Liver (tissue), 8 donors: ENCODE measurements at regions not wholly inside any gene's neighbourhood (a gene's known extent, or its start where the extent isn't known, plus 50 kb on each side); places are given as distances from the start of the nearest gene placed in this dataset.

Experiments used
- DNase-seq: peaks from one replicate; pipeline ENCODE4 v3.0.0-alpha.2; 2017; ENCODE audit warnings: low spot score
- H3K27ac ChIP-seq, 2 donors: one replicate each; pipeline ENCODE4 v1.7.0; 2013; ENCODE audit warnings: inconsistent platforms in 2 of 2, low read length in 2 of 2, control low read depth in 1 of 2, low read depth in 1 of 2, mild to moderate bottlenecking in 1 of 2
- H3K27me3 ChIP-seq, 4 donors: one replicate each; pipeline versions ENCODE4 v1.6.1 to v1.7.0; 2013; ENCODE audit warnings: low read length in 3 of 4, inconsistent platforms in 1 of 4, mild to moderate bottlenecking in 1 of 4, moderate library complexity in 1 of 4; ENCODE audit not compliant: control insufficient read depth in 4 of 4, insufficient read depth in 4 of 4
- H3K36me3 ChIP-seq, 4 donors: one replicate each; pipeline versions ENCODE4 v1.6.1 to v1.7.0; 2013; ENCODE audit warnings: low read length in 3 of 4, mild to moderate bottlenecking in 3 of 4, low read depth in 1 of 4, moderate library complexity in 1 of 4; ENCODE audit not compliant: control insufficient read depth in 4 of 4, insufficient read depth in 3 of 4
- H3K4me1 ChIP-seq, 4 donors: one replicate each; pipeline versions ENCODE4 v1.6.1 to v1.7.0; 2013; ENCODE audit warnings: low read length in 3 of 4, mild to moderate bottlenecking in 3 of 4, moderate library complexity in 1 of 4; ENCODE audit not compliant: control insufficient read depth in 4 of 4, insufficient read depth in 4 of 4
- H3K4me3 ChIP-seq, 3 donors: one replicate each; pipeline versions ENCODE4 v1.6.1 to v1.7.0; 2013; ENCODE audit warnings: low read length in 3 of 3, control low read depth in 1 of 3, low read depth in 1 of 3, mild to moderate bottlenecking in 1 of 3
- H3K9ac ChIP-seq, 2 donors: one replicate each; pipeline ENCODE4 v1.7.0; 2013; ENCODE audit warnings: low read length in 2 of 2, mild to moderate bottlenecking in 2 of 2, moderate library complexity in 2 of 2, control low read depth in 1 of 2, low read depth in 1 of 2
- H3K9me3 ChIP-seq, 4 donors: one replicate each; pipeline versions ENCODE4 v1.6.1 to v1.7.0; 2013; ENCODE audit warnings: low read length in 3 of 4; ENCODE audit not compliant: control insufficient read depth in 4 of 4
- EGR1 ChIP-seq, 2 donors: IDR thresholded peaks; 2 replicates each; pipeline ENCODE4 v1.6.1; 2016 to 2018; ENCODE audit warnings: antibody characterized with exemption in 2 of 2, low read depth in 2 of 2
- FOXA1 ChIP-seq: IDR thresholded peaks from 2 replicates; pipeline ENCODE4 v1.6.1; 2016; ENCODE audit warnings: antibody characterized with exemption
- FOXA2 ChIP-seq: IDR thresholded peaks from 2 replicates; pipeline ENCODE4 v1.6.1; 2016; ENCODE audit warnings: antibody characterized with exemption
- GABPA ChIP-seq, 2 donors: IDR thresholded peaks in 1 of 2; conservative IDR thresholded peaks in 1 of 2; 2 replicates each; pipeline ENCODE4 v1.6.1; 2016; ENCODE audit warnings: antibody characterized with exemption in 2 of 2, mild to moderate bottlenecking in 1 of 2, moderate library complexity in 1 of 2
- HNF4A ChIP-seq, 2 donors: conservative IDR thresholded peaks; 2 replicates each; pipeline ENCODE4 v1.6.1; 2016; ENCODE audit warnings: antibody characterized with exemption in 2 of 2, mild to moderate bottlenecking in 2 of 2
- HNF4G ChIP-seq: IDR thresholded peaks from 2 replicates; pipeline ENCODE4 v1.6.1; 2016; ENCODE audit warnings: antibody characterized with exemption
- JUND ChIP-seq, 2 donors: IDR thresholded peaks; 2 replicates each; pipeline ENCODE4 v1.6.1; 2016; ENCODE audit warnings: antibody characterized with exemption in 2 of 2
- NR2F2 ChIP-seq: IDR thresholded peaks from 2 replicates; pipeline ENCODE4 v1.6.1; 2016; ENCODE audit warnings: antibody characterized with exemption
- RAD21 ChIP-seq, 2 donors: IDR thresholded peaks; 2 replicates each; pipeline ENCODE4 v1.6.1; 2016; ENCODE audit warnings: antibody characterized with exemption in 2 of 2, mild to moderate bottlenecking in 2 of 2
- RXRA ChIP-seq, 2 donors: IDR thresholded peaks; 2 replicates each; pipeline ENCODE4 v1.6.1; 2017 to 2018; ENCODE audit warnings: antibody characterized with exemption in 2 of 2, mild to moderate bottlenecking in 1 of 2
- SP1 ChIP-seq: IDR thresholded peaks from 2 replicates; pipeline ENCODE4 v1.6.1; 2018; ENCODE audit warnings: antibody characterized with exemption, mild to moderate bottlenecking
- TAF1 ChIP-seq: conservative IDR thresholded peaks from 2 replicates; pipeline ENCODE4 v1.6.1; 2016; ENCODE audit warnings: antibody characterized with exemption, mild to moderate bottlenecking
- YY1 ChIP-seq: IDR thresholded peaks from 2 replicates; pipeline ENCODE4 v1.6.1; 2016; ENCODE audit warnings: antibody characterized with exemption, mild to moderate bottlenecking
- WGBS: extraction: QIAGEN DNeasy Blood & Tissue Kit; methylation state at CpG from one replicate; pipeline ENCODE4 v1.1.7; 2013; 5-methylcytosine and 5-hydroxymethylcytosine counted together
- TF ChIP-seq, protein P1 (sequence below): fragments of 150-350 bp; IDR thresholded peaks from 2 replicates; pipeline ENCODE4 v1.5.1; 2017; ENCODE audit warnings: improper control_type of control experiment, low read depth, low read length; ENCODE audit not compliant: missing input control
- TF ChIP-seq, protein P2 (sequence below): IDR thresholded peaks from 2 replicates; pipeline ENCODE4 v1.6.1; 2016; ENCODE audit warnings: antibody characterized with exemption
- TF ChIP-seq, protein P3 (sequence below): IDR thresholded peaks from 2 replicates; pipeline ENCODE4 v1.6.1; 2016; ENCODE audit warnings: antibody characterized with exemption, mild to moderate bottlenecking
- TF ChIP-seq, protein P4 (sequence below): IDR thresholded peaks from 2 replicates; pipeline ENCODE4 v1.6.1; 2016; ENCODE audit warnings: antibody characterized with exemption
- TF ChIP-seq, protein P5 (sequence below): IDR thresholded peaks from 2 replicates; pipeline ENCODE4 v1.6.1; 2016; ENCODE audit warnings: antibody characterized with exemption
- donor health status: healthy.
- donor health status: healthy.
- donor health status: healthy.
- donor health status: healthy.
- donor health status: healthy.

DNA sequence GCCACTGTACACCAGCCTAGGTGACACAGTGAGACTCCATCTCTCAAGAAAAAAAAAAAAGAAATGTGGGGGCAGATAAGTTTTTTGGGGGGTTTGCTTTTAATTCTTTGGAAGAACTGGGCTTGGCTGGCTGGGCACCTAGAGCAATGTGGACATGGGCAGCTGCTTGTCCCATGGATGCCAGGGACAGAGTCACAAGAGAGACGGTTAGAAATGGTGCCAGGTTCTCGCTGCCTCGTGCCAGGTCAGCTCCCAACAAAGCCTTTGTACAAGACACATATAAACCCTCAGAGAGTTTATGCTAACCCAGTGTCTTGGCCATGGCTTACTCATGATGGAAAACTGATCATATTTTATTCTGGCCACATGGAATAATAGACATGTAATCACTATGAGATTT, 76.2 kb upstream of the ESR1 start:
- peaks cover 0 to 11% (median 2%) of the 10 kb centered on the region in 4 donors for H3K36me3 ChIP-seq
- WGBS, result 54% methylated on average over 3 of the region's 3 CpGs
- no peak for DNase-seq
- TF ChIP-seq, protein P1, sequence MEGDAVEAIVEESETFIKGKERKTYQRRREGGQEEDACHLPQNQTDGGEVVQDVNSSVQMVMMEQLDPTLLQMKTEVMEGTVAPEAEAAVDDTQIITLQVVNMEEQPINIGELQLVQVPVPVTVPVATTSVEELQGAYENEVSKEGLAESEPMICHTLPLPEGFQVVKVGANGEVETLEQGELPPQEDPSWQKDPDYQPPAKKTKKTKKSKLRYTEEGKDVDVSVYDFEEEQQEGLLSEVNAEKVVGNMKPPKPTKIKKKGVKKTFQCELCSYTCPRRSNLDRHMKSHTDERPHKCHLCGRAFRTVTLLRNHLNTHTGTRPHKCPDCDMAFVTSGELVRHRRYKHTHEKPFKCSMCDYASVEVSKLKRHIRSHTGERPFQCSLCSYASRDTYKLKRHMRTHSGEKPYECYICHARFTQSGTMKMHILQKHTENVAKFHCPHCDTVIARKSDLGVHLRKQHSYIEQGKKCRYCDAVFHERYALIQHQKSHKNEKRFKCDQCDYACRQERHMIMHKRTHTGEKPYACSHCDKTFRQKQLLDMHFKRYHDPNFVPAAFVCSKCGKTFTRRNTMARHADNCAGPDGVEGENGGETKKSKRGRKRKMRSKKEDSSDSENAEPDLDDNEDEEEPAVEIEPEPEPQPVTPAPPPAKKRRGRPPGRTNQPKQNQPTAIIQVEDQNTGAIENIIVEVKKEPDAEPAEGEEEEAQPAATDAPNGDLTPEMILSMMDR, result no peak
- no peak for TF ChIP-seq HNF4A (conservative IDR thresholded peaks at IDR 0.05)
- TF ChIP-seq RAD21 (IDR thresholded peaks at IDR 0.05), result no peak
- no peak for TF ChIP-seq SP1
- TF ChIP-seq RXRA (IDR thresholded peaks at IDR 0.05), result no peak
- TF ChIP-seq FOXA1, result no peak
- TF ChIP-seq, protein P2, sequence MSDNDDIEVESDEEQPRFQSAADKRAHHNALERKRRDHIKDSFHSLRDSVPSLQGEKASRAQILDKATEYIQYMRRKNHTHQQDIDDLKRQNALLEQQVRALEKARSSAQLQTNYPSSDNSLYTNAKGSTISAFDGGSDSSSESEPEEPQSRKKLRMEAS, result no peak
- TF ChIP-seq, protein P3, sequence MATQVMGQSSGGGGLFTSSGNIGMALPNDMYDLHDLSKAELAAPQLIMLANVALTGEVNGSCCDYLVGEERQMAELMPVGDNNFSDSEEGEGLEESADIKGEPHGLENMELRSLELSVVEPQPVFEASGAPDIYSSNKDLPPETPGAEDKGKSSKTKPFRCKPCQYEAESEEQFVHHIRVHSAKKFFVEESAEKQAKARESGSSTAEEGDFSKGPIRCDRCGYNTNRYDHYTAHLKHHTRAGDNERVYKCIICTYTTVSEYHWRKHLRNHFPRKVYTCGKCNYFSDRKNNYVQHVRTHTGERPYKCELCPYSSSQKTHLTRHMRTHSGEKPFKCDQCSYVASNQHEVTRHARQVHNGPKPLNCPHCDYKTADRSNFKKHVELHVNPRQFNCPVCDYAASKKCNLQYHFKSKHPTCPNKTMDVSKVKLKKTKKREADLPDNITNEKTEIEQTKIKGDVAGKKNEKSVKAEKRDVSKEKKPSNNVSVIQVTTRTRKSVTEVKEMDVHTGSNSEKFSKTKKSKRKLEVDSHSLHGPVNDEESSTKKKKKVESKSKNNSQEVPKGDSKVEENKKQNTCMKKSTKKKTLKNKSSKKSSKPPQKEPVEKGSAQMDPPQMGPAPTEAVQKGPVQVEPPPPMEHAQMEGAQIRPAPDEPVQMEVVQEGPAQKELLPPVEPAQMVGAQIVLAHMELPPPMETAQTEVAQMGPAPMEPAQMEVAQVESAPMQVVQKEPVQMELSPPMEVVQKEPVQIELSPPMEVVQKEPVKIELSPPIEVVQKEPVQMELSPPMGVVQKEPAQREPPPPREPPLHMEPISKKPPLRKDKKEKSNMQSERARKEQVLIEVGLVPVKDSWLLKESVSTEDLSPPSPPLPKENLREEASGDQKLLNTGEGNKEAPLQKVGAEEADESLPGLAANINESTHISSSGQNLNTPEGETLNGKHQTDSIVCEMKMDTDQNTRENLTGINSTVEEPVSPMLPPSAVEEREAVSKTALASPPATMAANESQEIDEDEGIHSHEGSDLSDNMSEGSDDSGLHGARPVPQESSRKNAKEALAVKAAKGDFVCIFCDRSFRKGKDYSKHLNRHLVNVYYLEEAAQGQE, result no peak
- TF ChIP-seq FOXA2, result no peak
- TF ChIP-seq TAF1, result no peak
- no peak for TF ChIP-seq HNF4G
- TF ChIP-seq GABPA (IDR thresholded peaks at IDR 0.05 in 1 of 2, conservative IDR thresholded peaks at IDR 0.05 in 1 of 2), result no peak
- TF ChIP-seq, protein P4, sequence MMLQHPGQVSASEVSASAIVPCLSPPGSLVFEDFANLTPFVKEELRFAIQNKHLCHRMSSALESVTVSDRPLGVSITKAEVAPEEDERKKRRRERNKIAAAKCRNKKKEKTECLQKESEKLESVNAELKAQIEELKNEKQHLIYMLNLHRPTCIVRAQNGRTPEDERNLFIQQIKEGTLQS, result no peak
- TF ChIP-seq, protein P5, sequence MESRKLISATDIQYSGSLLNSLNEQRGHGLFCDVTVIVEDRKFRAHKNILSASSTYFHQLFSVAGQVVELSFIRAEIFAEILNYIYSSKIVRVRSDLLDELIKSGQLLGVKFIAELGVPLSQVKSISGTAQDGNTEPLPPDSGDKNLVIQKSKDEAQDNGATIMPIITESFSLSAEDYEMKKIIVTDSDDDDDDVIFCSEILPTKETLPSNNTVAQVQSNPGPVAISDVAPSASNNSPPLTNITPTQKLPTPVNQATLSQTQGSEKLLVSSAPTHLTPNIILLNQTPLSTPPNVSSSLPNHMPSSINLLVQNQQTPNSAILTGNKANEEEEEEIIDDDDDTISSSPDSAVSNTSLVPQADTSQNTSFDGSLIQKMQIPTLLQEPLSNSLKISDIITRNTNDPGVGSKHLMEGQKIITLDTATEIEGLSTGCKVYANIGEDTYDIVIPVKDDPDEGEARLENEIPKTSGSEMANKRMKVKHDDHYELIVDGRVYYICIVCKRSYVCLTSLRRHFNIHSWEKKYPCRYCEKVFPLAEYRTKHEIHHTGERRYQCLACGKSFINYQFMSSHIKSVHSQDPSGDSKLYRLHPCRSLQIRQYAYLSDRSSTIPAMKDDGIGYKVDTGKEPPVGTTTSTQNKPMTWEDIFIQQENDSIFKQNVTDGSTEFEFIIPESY, result no peak
- TF ChIP-seq YY1, result no peak
- TF ChIP-seq EGR1 (IDR thresholded peaks at IDR 0.05; ENCODE audit: low read depth in 2 of 2), result no peak
- no peak for TF ChIP-seq NR2F2
- TF ChIP-seq JUND (IDR thresholded peaks at IDR 0.05), result no peak
- H3K9ac ChIP-seq, result no peak overlapping the region
- no peak overlapping the region for H3K27ac ChIP-seq
- H3K4me1 ChIP-seq, result no peaks in the 10 kb centered on the region
- H3K27me3 ChIP-seq, result no peaks in the 10 kb centered on the region
- H3K9me3 ChIP-seq, result no peaks in the 10 kb centered on the region
- no peak overlapping the region for H3K4me3 ChIP-seq
